HG03521 (cell line): ENCODE measurements at regions not wholly inside any gene's neighbourhood (a gene's known extent, or its start where the extent isn't known, plus 50 kb on each side); places are given as distances from the start of the nearest gene placed in this dataset.

Experiments
- ATAC-seq: cut with Tn5 transposase; IDR thresholded peaks from one replicate; pipeline ENCODE4 v1.9.1; 2021; ENCODE audit warnings: mild to moderate bottlenecking, moderate library complexity; ENCODE audit not compliant: unreplicated experiment

DNA sequence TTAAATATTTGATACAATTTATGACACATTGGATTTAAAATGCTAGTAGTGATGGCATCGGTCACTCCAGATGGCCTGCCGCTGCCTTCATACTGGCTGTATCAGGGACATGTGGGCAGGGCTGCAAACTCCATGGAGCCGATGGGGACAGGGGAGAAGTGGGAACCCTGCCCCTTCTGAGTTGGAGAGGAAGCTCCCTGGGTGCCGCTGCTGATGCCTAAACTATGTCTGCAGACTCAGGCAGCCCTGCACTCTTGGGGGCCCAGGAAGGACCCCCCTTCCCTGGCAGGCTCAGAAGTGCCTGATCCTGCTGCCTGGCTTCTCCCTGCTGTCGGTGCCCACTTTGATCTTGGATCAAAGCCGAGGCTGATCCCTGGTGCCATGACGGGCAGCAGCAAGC is 1522.1 kb downstream of the OTOL1 start:
- no peak for ATAC-seq

DNA sequence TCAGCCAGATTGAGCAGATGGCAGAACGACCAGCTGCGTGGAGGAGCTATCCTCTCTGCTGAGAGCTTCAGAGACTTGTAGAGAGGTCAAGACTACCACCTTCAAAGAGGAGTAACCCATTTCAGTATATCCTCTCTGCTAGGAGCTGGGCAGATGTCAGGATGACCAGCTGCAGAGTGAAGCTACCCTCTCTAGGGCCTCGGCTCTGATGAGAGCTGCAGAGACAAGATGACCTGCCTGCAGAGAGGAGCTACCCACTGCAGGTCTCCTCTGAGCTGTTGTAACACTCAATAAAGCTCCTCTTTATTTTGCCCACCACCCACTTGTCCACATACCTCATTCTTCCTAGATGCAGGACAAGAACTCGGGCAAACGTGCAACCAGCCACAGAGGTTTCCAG is 1522.7 kb downstream of the OTOL1 start:
- ATAC-seq: no peak

DNA sequence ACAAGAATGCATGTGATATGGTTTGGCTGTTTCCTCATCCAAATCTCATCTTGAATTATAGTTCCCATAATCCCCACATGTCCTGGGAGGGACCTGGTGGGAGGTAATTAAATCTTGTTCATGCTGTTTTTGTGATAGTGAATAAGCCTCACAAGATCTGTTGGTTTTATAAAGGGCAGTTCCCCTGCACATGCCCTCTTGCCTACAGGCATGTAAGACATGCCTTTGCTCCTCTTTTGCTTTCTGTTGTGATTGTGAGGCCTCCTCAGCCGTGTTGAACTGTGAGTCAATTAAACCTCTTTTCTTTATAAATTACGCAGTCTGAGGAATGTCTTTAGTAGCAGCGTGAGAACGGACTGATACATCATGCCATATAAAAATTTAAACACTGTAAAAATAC is 1537.0 kb downstream of the OTOL1 start:
- ATAC-seq: no peak

DNA sequence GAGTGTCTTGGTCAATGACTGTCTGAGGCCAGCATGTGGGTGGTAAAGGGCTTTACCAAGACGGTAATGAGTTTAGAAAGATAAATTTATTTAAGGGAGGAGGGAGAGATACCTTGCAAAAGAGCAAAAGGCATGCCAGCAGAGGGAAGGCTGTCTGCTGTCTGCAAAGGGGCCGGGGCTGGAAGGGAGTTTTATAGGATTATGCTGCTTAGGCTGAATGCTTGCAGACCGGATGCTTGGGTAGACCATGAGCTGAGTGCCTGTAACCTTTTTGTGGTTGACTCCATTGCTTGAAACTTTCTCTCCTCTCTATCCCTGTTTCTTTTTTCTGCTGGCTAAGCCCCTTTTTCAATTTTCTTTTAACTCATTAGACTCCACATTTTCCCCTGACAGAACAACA is 1543.0 kb downstream of the OTOL1 start:
- ATAC-seq: no peak

DNA sequence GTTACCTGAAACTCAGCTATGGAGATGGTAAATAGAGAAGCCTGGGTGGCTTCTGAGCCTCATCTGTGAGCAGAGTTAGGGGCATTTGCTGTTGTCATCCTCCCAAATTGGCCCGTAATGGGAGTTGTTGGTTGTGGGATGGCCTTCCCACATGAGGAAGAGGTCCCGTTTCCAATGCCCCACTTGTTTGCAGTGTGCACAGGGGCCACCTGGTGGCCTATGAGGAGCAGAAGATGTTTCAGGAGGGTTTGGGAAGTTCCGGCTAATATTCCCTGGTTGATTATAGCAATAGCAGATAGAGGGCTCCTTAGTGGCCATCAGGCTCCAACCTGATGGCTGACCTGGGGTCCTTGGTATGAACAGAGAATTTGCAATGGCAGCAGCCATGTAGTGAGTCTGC is 1546.5 kb downstream of the OTOL1 start:
- ATAC-seq: no peak

DNA sequence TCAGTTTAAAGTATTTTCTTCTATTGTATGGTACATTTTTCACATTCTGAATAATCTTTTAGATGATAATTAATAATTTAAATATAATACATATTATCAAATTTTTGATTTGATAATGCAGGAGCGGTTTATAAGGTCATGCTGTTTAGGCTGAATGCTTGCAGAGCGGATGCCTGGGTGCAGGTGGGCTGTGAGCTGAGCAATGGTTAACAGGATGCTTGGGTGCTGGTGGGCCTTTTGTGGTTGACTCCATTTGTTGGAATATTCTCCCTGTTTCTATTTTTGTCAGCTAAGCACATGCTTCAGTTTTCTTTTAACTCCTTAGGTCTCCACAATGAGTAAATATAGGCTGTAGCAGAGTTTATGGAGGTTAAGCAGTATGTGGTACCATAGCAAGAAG is 1549.3 kb downstream of the OTOL1 start:
- ATAC-seq: no peak

DNA sequence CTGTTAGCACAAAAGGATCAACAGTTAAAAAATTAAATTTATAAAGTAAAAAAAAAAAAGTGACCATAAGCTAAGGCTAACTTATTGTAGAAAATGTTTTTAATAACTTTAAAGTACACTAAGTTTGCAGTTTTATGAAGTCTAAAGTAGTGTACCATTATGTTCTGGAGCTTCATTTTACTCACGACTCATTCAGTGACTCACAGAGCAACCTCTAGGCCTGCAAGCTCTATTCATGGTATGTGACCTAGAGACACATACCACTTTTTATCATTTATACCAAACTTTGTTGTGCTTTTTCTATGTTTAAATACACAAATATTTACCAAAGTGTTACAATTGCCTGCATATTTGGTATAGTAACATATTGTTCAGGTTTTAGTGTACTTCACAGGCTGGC is 1552.3 kb downstream of the OTOL1 start:
- ATAC-seq: no peak

DNA sequence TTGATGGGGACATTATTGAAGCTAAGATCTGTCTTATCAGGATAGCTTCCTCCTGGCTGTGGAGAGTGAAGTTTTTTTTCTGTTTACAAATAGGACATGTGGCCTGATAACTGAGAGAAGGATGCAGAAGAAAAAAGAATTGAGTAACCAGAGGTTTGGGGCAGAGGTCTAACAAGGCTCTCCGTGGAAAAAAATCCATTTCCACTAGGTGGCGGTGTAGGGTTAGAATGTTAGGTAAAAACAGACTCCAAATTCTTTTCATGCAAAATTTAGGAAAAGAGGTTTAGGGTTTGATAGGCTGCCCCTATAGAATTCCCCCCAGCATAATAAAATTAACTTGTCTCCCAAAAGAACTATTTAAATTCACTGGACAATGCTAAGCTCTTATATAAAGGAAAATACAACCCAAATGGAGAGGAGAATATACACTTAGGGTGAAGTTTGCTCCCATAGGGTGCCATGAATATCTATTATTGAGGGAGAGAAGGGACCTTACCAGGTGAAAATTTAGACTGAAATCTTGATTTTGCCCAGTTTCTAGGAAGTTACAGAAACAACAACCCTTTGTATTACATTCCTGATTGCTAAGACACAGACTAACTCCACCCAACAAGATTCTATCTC is 1560.4 kb downstream of the OTOL1 start:
- no peak for ATAC-seq

DNA sequence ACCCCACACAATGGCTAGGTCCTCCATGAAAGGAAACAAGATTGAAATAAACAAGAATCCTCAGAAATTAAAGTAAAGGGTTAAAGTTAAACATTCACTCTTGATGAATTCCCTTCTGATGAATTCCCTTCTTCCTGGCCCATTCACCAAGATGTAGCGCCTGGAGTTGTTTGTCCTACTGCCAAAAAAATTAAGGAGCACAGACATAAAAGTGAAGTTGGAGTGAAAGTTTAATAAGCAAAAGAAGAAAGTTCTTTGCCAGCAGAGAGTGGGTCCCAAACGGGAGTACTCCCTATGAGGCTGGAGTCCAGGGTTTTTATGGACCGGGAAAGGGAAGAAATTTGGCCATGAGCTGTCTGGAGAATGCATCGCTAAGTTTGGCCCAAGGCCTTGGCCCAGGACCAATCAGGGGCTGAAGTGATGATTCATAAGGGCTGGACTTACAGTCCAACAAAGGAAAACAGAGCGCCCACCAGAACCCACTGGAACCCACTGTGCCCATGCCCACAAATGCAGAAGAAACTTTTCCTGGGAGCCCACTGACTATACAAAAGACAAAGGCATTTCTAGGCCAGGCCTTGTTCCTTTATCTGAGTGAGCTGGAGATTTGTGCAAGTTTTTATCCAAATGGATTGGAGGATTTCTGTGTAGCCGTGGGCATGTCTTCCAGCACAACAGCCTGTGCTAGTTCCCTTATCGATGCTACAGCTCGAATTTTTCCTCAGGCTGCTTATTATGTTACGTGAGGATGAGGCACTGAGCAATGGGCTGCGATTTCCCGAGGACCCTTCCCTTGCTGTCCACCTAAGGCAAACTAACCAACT is 1561.6 kb downstream of the OTOL1 start:
- no peak for ATAC-seq

DNA sequence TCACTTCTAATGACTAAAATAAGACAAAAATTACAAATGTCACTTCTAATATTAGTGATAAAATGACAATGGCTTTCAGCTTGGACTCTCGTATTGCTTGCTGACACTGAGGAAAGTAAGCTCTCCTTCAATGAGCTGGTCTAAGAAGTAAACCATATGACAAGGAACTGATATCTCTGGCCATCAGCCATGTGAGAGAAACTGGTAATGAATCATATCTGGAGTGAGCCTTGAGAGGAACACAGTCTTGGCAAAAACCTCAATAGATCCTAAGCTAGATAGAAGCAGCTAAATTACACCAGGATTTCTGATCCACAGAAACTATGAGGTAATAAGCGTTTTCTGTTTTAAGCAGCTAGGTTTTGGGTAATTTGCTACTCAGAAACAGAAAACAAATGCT is 1575.1 kb downstream of the OTOL1 start:
- ATAC-seq: no peak
